A673 (cell line): ENCODE measurements at regions not wholly inside any gene's neighbourhood (a gene's known extent, or its start where the extent isn't known, plus 50 kb on each side); places are given as distances from the start of the nearest gene placed in this dataset.
A peak's percentile ranks its signal among the peaks of the same experiment; 100 is the strongest.

ENCODE experiments used
- BruUV-seq: library from RNA; stranded (reverse); fragments of 400-500 nt; replicated peaks from 2 replicates; lab custom pipeline; 2021; lab: Mats Ljungman, UMichigan
- CTCF ChIA-PET: fragments of 300-600 bp; sonication (Branson Sonifier 250); formaldehyde crosslinking; loops from one replicate; lab custom pipeline; 2022; ENCODE audit warnings: antibody characterized with exemption; lab: Charles Lee
- POLR2A ChIA-PET: fragments of 300-600 bp; sonication (Branson Sonifier 250); formaldehyde crosslinking; loops from one replicate; lab custom pipeline; 2022; ENCODE audit warnings: antibody characterized with exemption; ENCODE audit not compliant: low non-redundant PET; lab: Charles Lee
- DNase-seq: peaks from one replicate; pipeline ENCODE4 v3.0.0-alpha.2; 2015; ENCODE audit warnings: low spot score
- H3K27ac ChIP-seq: fragments of 200-600 bp; sonication (generic); 2 replicates; pipeline ENCODE4 v1.5.1; 2016; ENCODE audit warnings: mixed run types, low read depth, mild to moderate bottlenecking, mixed read lengths, antibody characterized with exemption, low read length; ENCODE audit not compliant: poor library complexity, severe bottlenecking
- H3K27me3 ChIP-seq: fragments of 200-600 bp; sonication (generic); replicated peaks from 2 replicates; pipeline ENCODE4 v1.6.1; 2017; ENCODE audit warnings: mixed run types, low read depth, mild to moderate bottlenecking, mixed read lengths, antibody characterized with exemption, low read length; ENCODE audit not compliant: insufficient read depth, poor library complexity
- H3K36me3 ChIP-seq: fragments of 200-600 bp; sonication (generic); 2 replicates; pipeline ENCODE4 v1.6.1; 2016; ENCODE audit warnings: mixed run types, mild to moderate bottlenecking, mixed read lengths, antibody characterized with exemption, low read length; ENCODE audit not compliant: insufficient read depth, poor library complexity, severe bottlenecking
- H3K4me1 ChIP-seq: fragments of 200-600 bp; sonication (generic); 2 replicates; pipeline ENCODE4 v1.6.1; 2017; ENCODE audit warnings: mixed run types, mild to moderate bottlenecking, mixed read lengths, antibody characterized with exemption, low read length; ENCODE audit not compliant: insufficient read depth, poor library complexity, severe bottlenecking
- H3K4me3 ChIP-seq: fragments of 200-600 bp; sonication (generic); 2 replicates; pipeline ENCODE4 v1.5.1; 2016; ENCODE audit warnings: low read depth, mixed run types, mild to moderate bottlenecking, mixed read lengths, low read length; ENCODE audit not compliant: poor library complexity, severe bottlenecking
- H3K9me3 ChIP-seq: fragments of 200-600 bp; sonication (generic); 2 replicates; pipeline ENCODE4 v1.6.1; 2016; ENCODE audit warnings: mixed run types, low read depth, mild to moderate bottlenecking, mixed read lengths, antibody characterized with exemption, low read length; ENCODE audit not compliant: poor library complexity, severe bottlenecking
- EZH2 ChIP-seq: fragments of 200-600 bp; sonication (generic); IDR thresholded peaks from 2 replicates; pipeline ENCODE4 v1.6.1; 2017; ENCODE audit warnings: borderline replicate concordance, low read depth, mild to moderate bottlenecking, mixed read lengths, antibody characterized with exemption, low read length; ENCODE audit not compliant: poor library complexity, severe bottlenecking
- intact Hi-C: fragments of 100-400 bp; cut with micrococcal nuclease; formaldehyde crosslinking; loops from one replicate; pipeline ENCODE4 v1.10.0; 2022; ENCODE audit not compliant: unreplicated experiment
- TF ChIP-seq, protein P1 (sequence below): fragments of 300-800, 200-600 bp; sonication (generic); conservative IDR thresholded peaks from 2 replicates; pipeline ENCODE4 v1.5.1; 2017; ENCODE audit warnings: low read depth, mild to moderate bottlenecking, antibody characterized with exemption, low read length, moderate library complexity, mixed read lengths

DNA sequence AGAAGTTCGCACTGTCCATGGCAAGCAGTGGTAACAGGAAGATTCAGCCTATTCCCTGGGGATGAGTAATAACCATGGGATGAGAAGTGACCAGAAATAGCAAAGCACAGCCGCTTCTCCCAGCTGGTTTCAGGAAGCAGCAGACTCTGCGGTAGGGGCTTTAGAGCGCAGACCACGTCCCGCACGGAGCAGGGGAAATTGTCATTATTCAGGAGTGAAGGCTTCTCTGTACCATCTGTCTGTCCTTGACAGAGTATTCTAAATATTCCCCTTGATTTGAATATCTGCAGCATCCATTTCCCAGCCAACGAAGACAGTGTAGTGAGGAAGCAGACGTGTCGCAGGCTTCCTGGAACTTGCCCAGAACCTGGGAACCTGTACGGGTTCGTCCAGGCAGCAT is 159.6 kb downstream of the NXNL2 start:
- no peaks in the 10 kb centered on the region for H3K36me3 ChIP-seq
- peaks cover 3% of the 10 kb centered on the region for H3K4me1 ChIP-seq
- H3K9me3 ChIP-seq, result peaks cover 6% of the 10 kb centered on the region
- no peak for TF ChIP-seq EZH2
- TF ChIP-seq, protein P1, sequence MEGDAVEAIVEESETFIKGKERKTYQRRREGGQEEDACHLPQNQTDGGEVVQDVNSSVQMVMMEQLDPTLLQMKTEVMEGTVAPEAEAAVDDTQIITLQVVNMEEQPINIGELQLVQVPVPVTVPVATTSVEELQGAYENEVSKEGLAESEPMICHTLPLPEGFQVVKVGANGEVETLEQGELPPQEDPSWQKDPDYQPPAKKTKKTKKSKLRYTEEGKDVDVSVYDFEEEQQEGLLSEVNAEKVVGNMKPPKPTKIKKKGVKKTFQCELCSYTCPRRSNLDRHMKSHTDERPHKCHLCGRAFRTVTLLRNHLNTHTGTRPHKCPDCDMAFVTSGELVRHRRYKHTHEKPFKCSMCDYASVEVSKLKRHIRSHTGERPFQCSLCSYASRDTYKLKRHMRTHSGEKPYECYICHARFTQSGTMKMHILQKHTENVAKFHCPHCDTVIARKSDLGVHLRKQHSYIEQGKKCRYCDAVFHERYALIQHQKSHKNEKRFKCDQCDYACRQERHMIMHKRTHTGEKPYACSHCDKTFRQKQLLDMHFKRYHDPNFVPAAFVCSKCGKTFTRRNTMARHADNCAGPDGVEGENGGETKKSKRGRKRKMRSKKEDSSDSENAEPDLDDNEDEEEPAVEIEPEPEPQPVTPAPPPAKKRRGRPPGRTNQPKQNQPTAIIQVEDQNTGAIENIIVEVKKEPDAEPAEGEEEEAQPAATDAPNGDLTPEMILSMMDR, result no peak
- H3K4me3 ChIP-seq, result no peak overlapping the region
- no peaks in the 10 kb centered on the region for H3K27me3 ChIP-seq
- intact Hi-C loops, result no loop called here
- no peak overlapping the region for H3K27ac ChIP-seq
- DNase-seq, result no peak
- ChIA-PET CTCF (no interaction called here), POLR2A (no interaction called here)
- BruUV-seq, result no TSS peak

DNA sequence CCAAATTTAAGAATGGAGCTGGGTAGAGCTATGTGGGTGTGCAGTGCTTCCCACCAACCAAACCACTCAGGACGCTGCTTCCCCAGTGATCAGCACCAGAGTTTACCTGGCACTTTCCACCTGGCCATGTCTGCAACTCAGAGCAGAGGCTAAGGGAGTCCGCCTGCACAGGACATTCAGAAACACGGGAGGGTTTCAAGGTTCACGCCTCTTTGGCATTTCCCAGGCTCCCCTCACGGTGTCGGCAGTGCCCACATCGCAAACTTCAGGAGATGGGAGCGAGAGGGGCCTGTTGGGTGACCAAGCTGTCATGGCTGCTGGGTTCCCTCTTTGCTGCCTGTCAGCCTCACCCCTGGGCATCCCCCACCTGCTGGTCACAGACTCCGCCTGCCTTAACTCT is 161.5 kb downstream of the NXNL2 start:
- H3K36me3 ChIP-seq, result no peaks in the 10 kb centered on the region
- TF ChIP-seq EZH2, result no peak
- TF ChIP-seq, protein P1, result no peak
- CTCF ChIA-PET, result interaction anchor here (0.6 kb wide), 1 partner anchor 262 kb away, joined by 6 read pairs; no protein-coding TSS in a partner anchor
- BruUV-seq, result no TSS peak
- peaks cover 6% of the 10 kb centered on the region for H3K9me3 ChIP-seq
- no peak for DNase-seq
- H3K27ac ChIP-seq, result no peak overlapping the region
- peaks cover 3% of the 10 kb centered on the region for H3K4me1 ChIP-seq
- intact Hi-C loops, result no loop called here
- POLR2A ChIA-PET, result no interaction called here
- H3K27me3 ChIP-seq, result no peaks in the 10 kb centered on the region
- no peak overlapping the region for H3K4me3 ChIP-seq

DNA sequence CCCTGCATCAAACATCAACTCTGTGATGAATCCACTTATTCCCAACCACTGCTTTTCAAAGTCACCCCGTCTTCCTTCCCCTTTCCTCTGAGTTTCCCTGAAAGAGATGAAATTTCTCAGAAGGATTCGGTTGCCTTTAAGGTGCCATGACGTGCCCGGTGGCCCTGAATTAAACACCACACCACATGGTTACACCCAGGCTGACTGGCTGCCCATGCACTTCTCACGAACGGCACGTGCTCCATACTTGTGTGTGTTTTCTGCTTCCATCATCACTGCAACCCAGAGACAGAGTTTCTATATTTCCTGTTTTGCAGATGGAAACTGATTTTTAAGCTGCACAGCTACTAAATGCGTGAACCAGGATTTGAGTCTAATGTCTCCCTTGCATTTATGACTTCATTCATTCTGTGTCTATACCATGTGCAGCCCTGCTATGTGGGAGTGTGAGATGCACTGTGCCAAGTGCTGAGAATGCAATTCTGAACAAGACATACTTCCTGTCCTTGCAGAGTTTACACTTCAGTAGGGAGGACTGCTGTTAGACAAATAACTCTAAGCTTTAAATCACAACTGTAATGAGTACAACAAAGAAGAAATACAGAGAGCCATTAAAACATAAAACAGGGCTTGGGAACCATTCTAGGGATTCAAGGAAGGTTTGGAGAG is 162.9 kb downstream of the NXNL2 start:
- H3K4me3 ChIP-seq, result no peak overlapping the region
- no peak for TF ChIP-seq EZH2
- TF ChIP-seq, protein P1, result no peak
- DNase-seq, result peak; percentile 48
- H3K36me3 ChIP-seq, result no peaks in the 10 kb centered on the region
- intact Hi-C loops, result no loop called here
- ChIA-PET POLR2A (interaction anchor here (0.6 kb wide), 2 partner anchors 32 to 1278 kb away, joined by 3 read pairs; no protein-coding TSS in a partner anchor), CTCF (no interaction called here)
- H3K27ac ChIP-seq, result no peak overlapping the region
- no peaks in the 10 kb centered on the region for H3K27me3 ChIP-seq
- H3K9me3 ChIP-seq, result peaks cover 6% of the 10 kb centered on the region
- H3K4me1 ChIP-seq, result peaks cover 3% of the 10 kb centered on the region
- BruUV-seq, result no TSS peak
